Nephron (organoid): ENCODE measurements at regions not wholly inside any gene's neighbourhood (a gene's known extent, or its start where the extent isn't known, plus 50 kb on each side); places are given as distances from the start of the nearest gene placed in this dataset.
A peak's percentile ranks its signal among the peaks of the same experiment; 100 is the strongest.

Experiments used
- H3K27ac Mint-ChIP-seq, 3 experiments: 2 replicates each; pipeline ENCODE4 v1.8.0; 2020; ENCODE audit warnings: mixed read lengths in 3 of 3, mild to moderate bottlenecking in 2 of 3, moderate library complexity in 1 of 3
- H3K27me3 Mint-ChIP-seq: 2 replicates; pipeline ENCODE4 v1.8.0; 2021; ENCODE audit warnings: low read depth, mild to moderate bottlenecking, moderate library complexity, mixed read lengths
- H3K36me3 Mint-ChIP-seq: 2 replicates; pipeline ENCODE4 v1.8.0; 2020; ENCODE audit warnings: low read depth, mixed read lengths
- H3K4me1 Mint-ChIP-seq: 2 replicates; pipeline ENCODE4 v1.8.0; 2020; ENCODE audit warnings: mixed read lengths
- H3K4me3 Mint-ChIP-seq, 3 experiments: 2 replicates each; pipeline ENCODE4 v1.8.0; 2020; ENCODE audit warnings: mild to moderate bottlenecking in 3 of 3, mixed read lengths in 3 of 3, moderate library complexity in 2 of 3
- H3K9me3 Mint-ChIP-seq: 2 replicates; pipeline ENCODE4 v1.8.0; 2020; ENCODE audit warnings: mixed read lengths
- TF ChIP-seq, protein P1 (sequence below), 3 experiments: fragments of 200-600 bp; sonication (generic); IDR thresholded peaks; one replicate each; pipeline ENCODE4 v1.5.0; 2021; ENCODE audit warnings: antibody characterized with exemption in 3 of 3; ENCODE audit not compliant: unreplicated experiment in 3 of 3

DNA sequence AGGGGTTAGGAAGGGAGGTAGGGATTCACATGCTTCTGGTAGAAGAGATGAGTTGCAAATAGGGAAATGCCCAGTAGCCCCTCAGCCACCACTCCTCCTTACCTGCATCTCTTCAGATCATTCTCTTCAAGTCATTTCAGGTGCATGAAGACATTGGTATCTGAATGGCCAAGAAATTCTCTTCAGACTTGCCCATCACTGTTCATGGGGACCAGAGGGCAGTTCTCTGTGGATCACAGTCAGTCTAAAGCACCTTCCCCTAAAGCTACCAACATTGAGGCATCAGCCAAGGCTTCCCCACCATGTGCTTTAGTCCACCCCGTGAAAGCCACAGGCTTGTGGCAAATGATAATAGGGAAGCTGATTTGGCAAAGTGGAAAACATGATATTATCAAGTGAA lies 319.4 kb upstream of the ZNF32 start:
- H3K9me3 Mint-ChIP-seq: no peaks in the 10 kb centered on the region

DNA sequence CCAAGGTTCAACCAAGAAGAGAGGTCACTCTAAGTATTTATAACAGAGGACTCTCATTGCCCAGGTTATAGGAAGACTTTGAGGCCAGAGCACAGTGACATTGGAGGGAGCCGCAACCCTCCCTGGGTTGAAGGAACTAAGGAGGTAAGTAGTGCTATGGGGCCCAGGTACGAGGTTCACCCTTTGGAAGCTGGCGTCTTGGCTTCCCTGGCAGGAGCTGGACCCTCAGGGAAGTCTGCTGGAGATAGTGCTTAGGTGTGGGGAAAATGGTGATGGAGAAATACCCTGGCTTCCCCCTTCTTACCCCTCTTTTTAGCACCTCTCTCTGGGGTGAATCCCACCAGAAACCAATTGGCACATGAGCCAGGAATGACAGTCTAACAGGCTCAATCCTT lies 317.9 kb upstream of the ZNF32 start:
- Mint-ChIP-seq H3K4me1 (peaks cover 32% of the 10 kb centered on the region), H3K27ac (no peak overlapping the region), H3K36me3 (no peaks in the 10 kb centered on the region), H3K9me3 (no peaks in the 10 kb centered on the region), H3K27me3 (peaks cover 43% of the 10 kb centered on the region), H3K4me3 (no peak overlapping the region)
- TF ChIP-seq, protein P1, sequence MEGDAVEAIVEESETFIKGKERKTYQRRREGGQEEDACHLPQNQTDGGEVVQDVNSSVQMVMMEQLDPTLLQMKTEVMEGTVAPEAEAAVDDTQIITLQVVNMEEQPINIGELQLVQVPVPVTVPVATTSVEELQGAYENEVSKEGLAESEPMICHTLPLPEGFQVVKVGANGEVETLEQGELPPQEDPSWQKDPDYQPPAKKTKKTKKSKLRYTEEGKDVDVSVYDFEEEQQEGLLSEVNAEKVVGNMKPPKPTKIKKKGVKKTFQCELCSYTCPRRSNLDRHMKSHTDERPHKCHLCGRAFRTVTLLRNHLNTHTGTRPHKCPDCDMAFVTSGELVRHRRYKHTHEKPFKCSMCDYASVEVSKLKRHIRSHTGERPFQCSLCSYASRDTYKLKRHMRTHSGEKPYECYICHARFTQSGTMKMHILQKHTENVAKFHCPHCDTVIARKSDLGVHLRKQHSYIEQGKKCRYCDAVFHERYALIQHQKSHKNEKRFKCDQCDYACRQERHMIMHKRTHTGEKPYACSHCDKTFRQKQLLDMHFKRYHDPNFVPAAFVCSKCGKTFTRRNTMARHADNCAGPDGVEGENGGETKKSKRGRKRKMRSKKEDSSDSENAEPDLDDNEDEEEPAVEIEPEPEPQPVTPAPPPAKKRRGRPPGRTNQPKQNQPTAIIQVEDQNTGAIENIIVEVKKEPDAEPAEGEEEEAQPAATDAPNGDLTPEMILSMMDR (IDR thresholded peaks at IDR 0.05; ENCODE audit: unreplicated experiment in 3 of 3): no peak

More for the DNA sequence above, 319.4 kb upstream of the ZNF32 start:
- TF ChIP-seq, protein P1 (IDR thresholded peaks at IDR 0.05; ENCODE audit: unreplicated experiment in 3 of 3): no peak
- Mint-ChIP-seq H3K36me3 (no peaks in the 10 kb centered on the region), H3K27ac (no peak overlapping the region), H3K4me1 (peaks cover 22% of the 10 kb centered on the region), H3K27me3 (peaks cover 45% of the 10 kb centered on the region), H3K4me3 (no peak overlapping the region)

DNA sequence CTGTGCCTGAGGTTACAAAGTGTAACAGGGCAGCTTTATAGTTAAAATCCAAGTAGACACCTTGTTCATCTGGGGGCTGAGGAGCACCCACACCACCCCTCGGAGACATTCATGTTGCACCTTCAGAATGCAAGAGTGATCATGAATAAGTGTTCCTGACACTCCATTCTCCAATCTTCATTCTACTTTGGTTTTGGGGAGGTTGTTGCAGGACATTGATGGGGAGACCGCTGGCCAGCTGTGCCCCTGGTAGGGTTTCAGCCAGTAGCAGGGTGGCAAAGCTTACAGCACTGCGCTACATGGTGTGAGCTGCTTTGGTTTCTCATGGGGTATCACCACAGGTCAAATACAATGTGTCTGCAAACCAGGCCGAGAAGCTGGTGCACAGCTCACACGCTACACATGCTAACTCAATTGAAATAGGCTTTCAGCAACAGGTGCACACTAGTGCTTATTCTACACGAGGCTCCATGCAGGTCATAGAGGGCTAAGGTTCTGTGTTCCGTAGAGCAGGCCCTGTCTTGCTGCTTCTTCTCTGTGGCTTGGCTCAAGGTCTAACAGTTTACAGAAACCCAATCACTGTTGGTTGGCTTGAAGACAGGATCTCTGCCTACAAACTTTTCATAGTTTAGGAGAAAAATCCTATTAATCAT lies 317.4 kb upstream of the ZNF32 start:
- H3K9me3 Mint-ChIP-seq: no peaks in the 10 kb centered on the region
- TF ChIP-seq, protein P1 (IDR thresholded peaks at IDR 0.05; ENCODE audit: unreplicated experiment in 3 of 3): no peak
- H3K36me3 Mint-ChIP-seq: no peaks in the 10 kb centered on the region
- peaks cover 39% of the 10 kb centered on the region for H3K27me3 Mint-ChIP-seq
- no peak overlapping the region for H3K4me3 Mint-ChIP-seq
- H3K27ac Mint-ChIP-seq: peak overlapping the region in 1 of 3 experiments; percentile 4
- H3K4me1 Mint-ChIP-seq: peaks cover 37% of the 10 kb centered on the region

DNA sequence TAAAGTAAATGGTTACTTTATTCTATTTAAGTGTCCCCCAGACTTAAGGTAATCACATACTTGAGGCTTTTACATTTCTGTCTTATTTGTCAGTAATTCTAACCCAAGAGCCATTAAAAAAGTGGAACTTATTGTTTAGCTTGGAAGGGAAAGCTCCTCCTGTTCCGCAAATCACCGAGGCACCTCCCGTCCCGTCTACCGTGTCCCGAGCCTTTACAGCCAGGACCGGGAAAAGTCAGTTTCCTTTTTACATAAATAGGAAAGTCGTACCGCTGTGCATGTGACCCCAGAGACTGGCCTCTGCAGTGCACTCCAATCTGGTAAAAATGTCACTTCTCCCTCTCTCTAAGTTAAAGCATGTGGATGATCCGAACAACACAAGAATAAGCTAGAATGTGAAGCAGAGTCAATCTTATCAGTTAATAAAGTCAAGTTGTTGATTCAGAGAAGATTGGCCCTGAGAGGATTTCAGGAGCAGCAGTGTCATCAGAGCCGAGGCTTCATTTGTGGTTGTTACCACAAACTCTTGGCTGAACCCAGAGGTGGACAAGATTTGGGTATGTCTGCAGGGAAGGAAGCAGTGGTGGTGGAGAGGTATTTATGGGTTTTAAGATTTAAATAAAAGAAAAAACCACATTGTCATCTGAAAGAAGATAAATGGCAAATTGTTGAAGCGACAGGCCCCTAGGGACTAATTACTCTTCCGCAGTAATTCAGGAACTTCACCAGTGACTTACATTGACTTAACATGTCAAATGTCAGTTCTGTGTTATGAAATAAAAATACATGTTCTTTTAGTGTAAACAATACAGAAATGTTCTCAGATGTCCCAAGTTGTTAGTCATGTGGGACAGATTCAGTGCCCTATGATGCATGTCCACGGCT lies 316.6 kb upstream of the ZNF32 start:
- H3K4me3 Mint-ChIP-seq: no peak overlapping the region
- TF ChIP-seq, protein P1 (IDR thresholded peaks at IDR 0.05; ENCODE audit: unreplicated experiment in 3 of 3): no peak
- H3K36me3 Mint-ChIP-seq: no peaks in the 10 kb centered on the region
- peak overlapping the region; percentile 6 to 89 (median 88) for H3K27ac Mint-ChIP-seq
- H3K27me3 Mint-ChIP-seq: peaks cover 35% of the 10 kb centered on the region
- H3K4me1 Mint-ChIP-seq: peaks cover 41% of the 10 kb centered on the region
- H3K9me3 Mint-ChIP-seq: no peaks in the 10 kb centered on the region

DNA sequence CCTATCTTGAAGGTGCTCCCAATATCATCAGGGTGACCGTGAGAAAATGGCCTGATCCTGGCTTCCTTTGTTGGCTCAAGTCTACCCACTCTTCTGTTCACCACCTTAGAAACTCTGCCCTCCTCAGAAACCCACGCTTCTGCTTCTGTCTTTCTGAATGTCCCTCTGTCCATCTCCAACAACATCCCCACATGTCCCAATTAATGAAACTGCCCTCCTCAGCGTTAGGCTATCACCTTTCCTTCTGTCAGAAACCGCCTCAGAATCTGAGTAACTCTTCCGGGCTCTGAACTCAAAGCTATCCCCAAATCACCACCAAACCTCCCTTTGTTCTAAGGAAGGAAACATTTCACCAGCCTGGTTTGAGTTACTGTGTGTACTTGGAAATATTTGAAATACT lies 315.8 kb upstream of the ZNF32 start:
- H3K27me3 Mint-ChIP-seq: peaks cover 30% of the 10 kb centered on the region
- peak overlapping the region in 1 of 3 experiments; percentile 53 for H3K4me3 Mint-ChIP-seq
- H3K27ac Mint-ChIP-seq: peak overlapping the region; percentile 6 to 89 (median 88)
- H3K9me3 Mint-ChIP-seq: no peaks in the 10 kb centered on the region
- peaks cover 41% of the 10 kb centered on the region for H3K4me1 Mint-ChIP-seq
- no peaks in the 10 kb centered on the region for H3K36me3 Mint-ChIP-seq
- TF ChIP-seq, protein P1 (IDR thresholded peaks at IDR 0.05; ENCODE audit: unreplicated experiment in 3 of 3): no peak
